ENCODE measurements at regions not wholly inside any gene's neighbourhood (a gene's known extent, or its start where the extent isn't known, plus 50 kb on each side); places are given as distances from the start of the nearest gene placed in this dataset.

DNA sequence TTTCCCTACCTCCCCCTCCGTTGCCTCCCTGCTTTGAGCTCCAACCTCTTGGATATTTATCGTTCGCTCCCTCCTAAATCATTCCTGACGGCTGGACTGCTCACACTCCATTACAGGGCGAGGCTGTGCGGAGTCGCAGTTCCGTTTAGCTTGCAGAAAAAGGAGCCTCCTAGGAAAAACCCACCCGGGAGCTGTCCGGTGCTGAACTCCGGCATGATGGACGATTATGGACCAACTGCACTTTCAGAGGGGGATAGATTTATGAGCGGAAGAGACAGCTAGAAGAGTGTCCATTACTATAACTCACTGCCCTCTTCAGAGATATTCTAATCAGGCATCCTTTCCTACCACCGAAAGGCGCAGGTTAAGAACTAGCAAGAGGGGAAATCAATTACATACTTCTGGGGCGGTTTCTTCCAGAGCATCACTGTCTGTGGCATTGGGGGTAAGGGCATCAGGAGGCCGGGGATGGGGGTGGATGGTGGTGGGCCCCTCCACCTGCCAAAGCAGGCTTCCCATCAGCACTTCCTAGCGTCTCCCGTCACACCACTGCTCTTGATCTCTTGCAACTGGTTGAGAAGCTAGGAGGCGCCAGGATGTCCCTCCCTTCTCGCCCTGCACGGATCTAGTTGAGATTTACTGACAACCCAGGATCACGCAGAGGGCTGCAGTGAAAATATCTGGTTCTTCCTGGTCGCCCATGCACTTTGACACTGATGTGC lies 251.2 kb downstream of the ENGASE start:
- no peak for DNase-seq (ENCODE audit: low read depth in 3 of 3, low spot score in 1 of 3)

DNA sequence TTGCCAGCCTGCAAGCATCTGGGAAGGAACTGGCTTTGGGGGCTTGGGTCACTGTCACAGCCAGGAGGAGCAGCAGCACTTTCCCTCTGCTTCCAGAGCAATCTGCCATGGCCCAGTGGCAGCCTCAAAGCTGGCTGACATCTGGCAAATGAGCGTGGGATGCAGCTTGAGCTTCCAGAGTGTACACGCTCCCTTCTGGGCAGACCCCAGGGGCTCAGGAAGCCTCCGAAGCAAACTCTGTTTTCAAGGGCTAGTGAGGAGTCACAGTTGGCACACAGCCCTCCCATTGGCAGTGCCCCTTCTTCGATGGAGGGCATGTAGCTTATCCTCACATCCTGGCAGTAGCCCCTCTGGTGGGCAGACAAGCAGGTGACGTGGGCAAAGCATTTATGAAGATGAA lies 249.6 kb downstream of the ENGASE start:
- DNase-seq (ENCODE audit: low read depth in 3 of 3, low spot score in 1 of 3) = no peak

DNA sequence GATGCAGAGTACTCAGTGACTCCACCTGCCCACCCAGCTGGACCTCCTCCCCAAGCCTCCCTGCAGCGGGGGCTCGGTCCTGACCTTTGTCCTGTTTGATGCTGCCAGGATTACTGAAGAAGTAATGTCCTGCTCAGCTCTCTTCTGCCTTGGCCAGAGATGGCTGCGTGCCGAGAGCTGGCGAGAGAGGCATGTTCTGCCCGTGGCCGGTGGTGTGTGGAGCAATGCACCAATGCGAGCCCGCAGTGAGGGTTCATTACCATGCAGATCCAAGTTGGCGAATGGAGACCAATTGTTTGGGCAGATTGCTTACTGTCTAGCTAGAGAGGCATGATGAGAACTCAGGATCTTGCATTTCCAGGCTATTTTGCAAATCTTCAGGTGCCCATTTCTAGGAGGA lies 248.9 kb downstream of the ENGASE start:
- no peak for DNase-seq (ENCODE audit: low read depth in 3 of 3, low spot score in 1 of 3)

DNA sequence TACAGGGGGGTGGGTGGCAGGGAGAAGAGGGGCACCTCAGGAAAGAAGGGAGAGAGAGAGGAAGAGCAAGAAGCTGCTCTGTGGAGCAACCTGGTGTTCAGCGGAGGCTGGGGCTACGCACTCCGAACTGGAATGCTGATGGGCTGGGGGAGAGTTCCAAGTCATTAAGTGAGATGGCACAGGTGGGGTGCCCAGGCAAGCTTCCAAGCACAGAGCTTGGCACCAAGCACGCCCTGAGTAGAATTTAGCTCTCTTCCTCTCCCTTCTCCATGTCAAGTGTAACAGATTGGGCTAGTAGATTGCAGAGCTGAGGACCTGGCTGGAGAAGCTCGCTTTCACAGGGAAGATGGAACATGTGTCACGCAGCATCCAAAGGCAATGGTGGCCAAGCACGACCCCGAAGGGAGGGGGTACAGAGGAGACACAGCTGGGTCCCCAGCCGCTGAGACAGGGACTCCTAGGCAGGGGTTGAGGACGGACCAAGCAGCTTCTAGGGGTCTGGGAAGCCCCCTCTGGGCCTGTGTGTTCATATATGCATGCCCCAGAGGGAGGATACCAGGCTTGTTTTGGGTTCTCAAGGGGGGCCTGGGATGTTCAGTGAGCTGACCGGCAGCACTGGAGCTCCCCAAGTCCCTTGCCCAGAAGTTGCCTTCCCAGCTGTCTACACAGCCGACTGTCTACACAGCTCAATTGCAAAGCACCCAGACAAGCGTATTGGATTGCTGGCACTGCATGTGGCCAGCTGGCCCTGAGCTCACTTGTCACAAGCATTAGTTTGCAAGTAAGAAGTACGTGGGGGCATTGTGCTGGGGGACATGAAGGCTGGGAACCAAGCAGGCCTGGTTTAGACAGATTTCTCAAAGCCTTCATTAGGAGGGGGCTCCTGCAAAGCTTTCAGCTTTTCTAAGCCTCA lies 247.8 kb downstream of the ENGASE start:
- no peak for DNase-seq (ENCODE audit: low read depth in 3 of 3, low spot score in 1 of 3)

DNA sequence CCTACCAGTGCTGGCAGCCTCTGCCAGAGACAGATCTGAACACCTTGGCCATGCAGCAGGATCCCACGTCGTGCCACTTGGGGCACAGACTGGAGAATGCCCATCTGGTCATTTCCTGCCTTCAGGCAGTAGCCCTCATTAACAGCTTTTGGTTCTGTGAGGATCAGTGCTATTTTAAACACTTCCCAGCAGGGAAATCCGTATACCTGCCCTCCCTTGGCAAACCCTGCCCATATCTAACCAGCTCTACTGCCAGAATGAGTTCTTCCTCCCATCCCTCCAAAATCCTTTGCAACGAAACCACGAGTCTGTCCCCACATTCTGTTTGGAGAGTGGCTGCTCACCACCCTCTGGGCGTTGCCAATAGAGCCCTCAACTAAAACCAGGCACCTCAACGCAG lies 245.7 kb downstream of the ENGASE start:
- DNase-seq (ENCODE audit: low read depth in 3 of 3, low spot score in 1 of 3) = no peak

DNA sequence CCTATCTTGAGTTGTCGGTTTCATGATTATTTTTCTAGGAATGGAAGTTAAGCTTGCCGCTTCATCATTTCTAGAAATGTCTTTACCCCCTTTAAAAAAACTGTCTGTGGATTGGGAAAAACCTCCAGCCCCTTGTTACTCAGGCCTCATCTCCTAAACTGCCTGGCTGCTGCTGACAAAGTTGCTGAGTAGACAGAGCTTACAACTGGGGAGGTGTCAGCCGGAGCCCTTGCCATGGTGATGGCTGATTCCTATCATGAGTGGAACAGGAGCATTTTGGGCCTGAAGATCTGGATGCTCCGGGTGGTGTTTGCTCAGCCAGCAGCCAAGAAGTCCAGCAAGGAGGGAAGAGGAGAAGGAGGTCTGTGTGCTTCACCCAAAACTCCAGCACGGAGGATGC lies 243.3 kb downstream of the ENGASE start:
- DNase-seq (ENCODE audit: low read depth in 3 of 3, low spot score in 1 of 3) = no peak

DNA sequence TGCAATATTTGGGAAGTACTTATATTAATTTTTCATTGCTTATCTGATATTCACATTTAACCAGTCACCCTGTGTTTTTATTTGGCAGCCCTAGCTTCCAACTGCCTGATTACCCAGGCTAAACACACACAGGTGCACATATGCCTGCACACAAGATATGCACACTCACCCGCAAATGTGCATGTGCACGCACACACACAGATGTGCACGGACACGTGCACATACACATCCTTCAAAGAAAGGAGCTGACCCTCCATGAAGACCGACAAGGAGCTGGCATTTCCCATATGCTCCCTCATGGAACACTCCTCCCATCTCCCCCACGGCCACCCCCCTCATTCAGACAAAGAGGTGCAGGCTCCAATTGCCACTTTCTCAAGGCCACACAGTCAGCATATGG lies 242.2 kb downstream of the ENGASE start:
- DNase-seq (ENCODE audit: low read depth in 3 of 3, low spot score in 1 of 3) = no peak

DNA sequence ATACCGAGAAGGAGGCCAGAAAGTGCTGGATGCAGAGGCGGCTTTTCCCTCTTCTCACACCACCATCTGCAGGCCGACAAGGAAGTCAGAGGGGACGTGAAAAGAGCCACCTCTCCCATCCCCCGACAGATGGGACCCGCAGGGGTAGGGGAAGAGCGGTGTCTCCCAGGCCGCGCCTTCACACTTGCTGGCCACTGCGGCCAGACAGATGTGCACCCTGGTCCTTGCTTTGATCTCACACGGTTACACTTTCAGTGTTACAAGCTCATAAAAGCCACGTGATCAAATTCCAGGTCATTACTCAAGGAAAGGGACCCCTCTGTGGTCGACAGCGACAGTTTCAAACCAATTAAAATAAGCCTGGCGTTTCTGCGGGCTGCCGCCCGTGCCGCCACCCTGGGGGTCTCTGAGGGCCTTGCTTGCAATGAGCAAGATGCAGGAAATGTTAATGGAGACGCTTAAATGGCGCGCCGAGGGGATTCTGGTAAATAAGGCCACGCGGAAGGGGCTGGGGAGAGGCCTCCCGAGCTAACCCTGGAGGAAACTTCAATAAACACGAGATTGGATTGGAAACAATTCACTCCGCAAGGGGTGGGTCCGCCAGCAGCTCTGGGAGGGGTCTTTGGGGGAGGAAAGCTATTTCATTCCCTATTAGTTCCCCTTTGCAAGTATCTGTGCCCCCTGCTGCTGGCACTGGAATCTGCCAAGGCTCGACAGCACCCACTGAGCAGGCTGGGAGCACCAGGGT lies 240.9 kb downstream of the ENGASE start:
- DNase-seq (ENCODE audit: low read depth in 3 of 3, low spot score in 1 of 3) = no peak

DNA sequence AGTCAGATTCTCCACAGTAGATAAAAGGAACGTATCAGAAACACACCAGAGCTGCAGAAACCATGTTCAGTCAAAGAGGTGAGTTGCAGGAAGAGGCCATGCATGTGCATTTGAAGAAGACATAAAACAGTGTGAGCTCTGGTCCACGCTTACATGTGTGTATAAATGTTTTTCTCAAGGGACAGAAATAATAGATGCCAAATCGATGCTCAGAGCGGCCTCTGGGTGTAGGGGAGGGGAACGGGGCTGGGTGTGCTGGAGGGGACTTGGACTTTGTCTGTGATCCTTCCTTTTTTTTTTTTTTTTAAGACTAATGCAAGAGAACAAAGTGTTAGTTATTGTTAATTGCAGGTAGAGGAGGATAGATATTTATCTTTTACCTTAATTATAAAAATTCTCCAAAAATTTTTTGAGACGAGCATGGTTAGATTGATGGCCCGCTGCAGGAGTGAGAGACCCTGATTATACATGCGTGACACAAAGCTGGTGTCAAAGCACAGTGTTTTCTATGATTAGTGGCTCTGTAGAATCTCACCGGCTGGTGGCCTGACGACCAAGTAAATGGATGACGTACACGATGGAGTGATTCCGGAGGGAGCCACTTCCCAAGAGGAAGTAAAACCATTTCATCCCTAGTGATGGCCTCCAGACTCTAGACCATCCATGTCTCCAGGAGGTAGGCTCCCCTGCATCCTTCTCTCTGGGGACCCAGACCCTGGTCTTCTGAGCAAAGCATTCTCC lies 240.2 kb downstream of the ENGASE start:
- DNase-seq (ENCODE audit: low read depth in 3 of 3, low spot score in 1 of 3) = no peak

DNA sequence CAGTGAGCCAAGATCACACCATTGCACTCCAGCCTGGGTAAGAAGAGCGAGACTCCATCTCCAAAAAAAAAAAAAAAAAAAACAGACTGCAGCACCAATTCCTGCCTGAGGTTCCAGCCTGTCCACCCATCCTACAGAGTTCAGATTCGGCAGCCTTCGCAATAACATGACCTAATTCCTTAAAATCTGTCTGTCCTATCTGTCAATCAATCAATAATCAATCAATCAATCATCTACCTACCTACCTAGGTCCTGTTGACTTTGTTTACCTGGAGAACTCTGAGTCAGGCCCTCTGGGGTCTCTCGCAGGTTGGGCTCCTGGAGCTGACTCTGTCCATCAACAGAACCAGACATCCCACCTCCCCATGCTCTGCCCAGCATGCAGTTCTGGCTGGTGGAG lies 236.7 kb downstream of the ENGASE start:
- no peak for DNase-seq (ENCODE audit: low read depth in 3 of 3, low spot score in 1 of 3)

DNA sequence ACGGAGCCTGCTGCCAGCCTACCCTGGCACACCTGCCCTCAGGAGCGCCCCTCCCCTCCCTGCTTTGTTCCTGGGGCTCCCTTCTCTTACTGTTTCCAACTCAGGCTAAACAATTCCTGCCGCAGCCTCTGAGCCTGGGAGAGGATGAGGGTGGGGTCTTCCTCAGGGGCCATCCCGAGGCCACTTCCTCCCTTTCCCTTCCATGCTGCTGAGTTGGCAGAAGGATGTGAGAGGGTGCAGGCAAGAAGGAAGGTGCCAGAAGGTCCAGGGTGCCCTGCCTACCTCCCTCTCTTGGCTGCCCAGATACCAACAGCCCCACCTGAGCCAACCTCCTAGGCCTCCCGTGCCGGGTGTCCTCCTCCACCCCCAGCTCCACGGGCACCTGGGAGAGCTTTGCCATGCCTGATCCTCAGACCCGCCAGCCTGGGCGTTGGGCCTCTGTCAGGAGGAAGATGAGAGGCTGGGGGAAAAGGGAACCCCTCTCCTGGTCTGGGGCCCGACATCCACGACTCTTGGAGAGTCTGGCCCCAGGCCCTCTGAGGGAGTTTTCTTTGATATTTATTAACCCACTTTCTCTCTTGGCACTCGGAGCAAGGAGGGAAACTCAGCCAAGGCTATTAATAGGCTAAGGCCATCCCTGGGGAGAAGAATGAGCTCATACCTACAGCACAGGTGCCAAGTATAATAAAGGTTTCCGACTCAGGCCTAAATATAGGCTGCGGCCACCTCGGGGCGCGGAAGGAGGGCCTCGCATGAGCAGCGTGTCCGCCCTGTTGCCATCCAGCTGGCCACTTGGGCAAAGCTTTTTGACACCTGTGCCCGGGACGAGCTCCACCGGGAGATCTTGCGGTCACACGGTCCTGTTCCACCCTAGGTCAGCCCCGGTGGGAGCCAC lies 232.0 kb downstream of the ENGASE start:
- no peak for DNase-seq (ENCODE audit: low read depth in 3 of 3, low spot score in 1 of 3)

DNA sequence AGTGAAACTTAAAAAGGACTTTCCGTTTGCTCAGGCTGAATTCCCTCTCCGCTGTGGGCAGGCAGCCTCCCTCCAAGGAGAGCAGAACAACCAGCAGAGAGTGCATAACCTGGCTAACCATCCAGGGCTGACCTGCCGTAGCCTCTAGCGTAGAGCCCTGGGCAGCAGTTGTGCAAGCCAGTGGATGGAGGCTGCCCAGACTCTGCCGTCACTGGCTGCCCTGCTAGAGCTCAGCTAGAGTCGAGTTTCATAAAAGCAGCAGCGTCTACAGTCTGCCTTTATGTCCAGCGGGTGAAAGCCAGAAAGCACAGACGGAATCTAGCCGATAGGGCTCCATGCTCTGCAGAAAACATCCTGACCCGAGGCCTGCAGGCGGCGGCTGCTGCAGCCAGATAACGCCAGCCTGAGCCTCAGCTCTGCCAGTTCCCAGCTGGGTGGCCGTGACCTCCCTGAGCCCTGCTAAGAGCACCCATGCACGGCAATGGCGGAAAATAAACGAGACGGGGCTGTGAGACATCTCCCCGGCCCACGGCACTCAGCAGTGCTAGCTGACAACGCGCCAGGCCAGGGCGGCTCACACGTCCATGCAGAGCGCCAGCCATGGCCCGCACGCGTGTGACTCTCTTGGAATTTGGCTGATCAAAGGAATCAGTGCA lies 231.3 kb downstream of the ENGASE start:
- no peak for DNase-seq (ENCODE audit: low read depth in 3 of 3, low spot score in 1 of 3)

DNA sequence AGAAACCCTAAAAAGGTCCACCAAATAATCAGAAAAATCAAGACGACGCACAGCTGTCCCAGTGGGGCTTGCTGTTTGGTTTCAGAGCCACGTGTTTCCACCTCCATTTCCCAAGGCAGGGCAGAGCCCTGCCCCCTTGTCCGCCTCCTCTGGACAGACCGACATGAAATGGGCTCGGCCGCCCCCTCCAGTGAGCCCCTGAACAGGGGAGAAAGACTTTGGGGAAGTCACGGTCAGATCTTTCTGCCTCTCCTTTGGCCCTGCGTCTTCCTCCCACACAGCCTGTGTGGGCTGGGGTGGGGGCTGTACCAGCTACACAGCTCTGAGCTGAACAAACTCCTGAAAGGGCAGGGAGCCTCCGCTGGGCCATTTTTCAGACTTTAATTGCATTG lies 230.7 kb downstream of the ENGASE start:
- DNase-seq (ENCODE audit: low read depth in 3 of 3, low spot score in 1 of 3) = no peak

DNA sequence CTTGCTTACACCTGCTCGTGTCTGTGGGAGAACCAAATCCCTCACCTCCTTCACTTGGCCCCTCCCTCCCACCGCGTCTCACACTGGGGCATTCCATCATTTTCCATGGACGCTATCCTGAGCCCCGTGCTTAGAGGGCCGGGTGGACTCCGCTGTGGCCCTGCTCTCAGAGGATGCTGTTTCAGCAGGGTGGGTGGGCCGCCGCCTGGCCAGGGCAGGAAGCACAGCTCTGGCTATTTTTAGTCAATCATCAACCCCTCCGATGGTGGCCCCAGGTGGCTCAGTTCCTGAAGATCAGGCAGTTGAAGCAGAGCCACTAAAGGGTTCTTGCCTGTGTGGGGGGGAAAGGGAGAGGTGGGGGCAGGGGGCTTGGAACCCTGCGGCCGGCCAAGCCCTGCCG lies 230.3 kb downstream of the ENGASE start:
- DNase-seq (ENCODE audit: low read depth in 3 of 3, low spot score in 1 of 3) = no peak

DNA sequence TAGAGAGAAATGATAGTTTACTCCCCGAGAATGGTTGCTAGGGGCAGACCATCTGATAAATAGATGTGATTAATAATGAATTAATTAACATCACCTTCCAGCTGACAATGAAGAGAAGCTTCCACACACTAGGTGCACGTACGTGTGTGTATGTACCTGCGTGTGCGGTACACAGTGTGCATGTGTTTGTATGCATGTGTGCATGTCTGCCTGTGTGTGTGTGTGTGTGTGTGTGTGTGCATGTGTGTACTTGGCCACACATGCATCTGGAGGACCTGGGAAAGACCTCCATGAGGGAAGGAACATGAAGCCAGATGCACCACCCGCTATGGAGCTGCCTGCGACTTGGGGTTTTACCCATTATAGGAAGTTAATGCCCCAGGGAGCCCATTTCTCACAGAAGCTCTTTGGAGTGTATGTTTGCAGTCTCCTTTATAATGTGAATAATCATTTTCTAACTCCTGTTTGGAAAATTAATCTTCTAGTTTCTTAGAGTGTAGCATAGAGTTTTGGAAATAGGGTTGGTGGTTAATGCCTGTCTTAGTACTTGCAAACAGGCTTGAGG lies 229.1 kb downstream of the ENGASE start:
- DNase-seq (ENCODE audit: low read depth in 3 of 3, low spot score in 1 of 3) = no peak

DNA sequence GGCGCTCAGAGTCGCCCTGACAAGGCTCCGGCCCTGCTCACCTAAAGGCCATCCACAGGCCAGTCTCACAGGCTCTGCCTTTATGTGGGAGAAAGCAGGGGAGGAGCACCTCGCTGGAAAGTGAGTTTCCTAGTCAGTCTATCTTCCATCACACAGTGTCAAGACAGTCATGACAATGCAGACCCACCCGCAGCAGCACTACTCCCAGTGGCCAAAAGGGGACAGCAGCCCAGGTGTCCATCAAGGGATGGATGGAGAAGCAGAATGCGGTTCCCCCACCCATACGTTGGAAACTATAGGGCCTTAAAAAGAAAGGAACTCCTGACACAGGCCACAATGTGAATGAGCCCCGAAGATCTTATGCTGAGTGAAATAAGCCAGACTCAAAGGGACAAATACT lies 226.8 kb downstream of the ENGASE start:
- no peak for DNase-seq (ENCODE audit: low read depth in 3 of 3, low spot score in 1 of 3)

DNA sequence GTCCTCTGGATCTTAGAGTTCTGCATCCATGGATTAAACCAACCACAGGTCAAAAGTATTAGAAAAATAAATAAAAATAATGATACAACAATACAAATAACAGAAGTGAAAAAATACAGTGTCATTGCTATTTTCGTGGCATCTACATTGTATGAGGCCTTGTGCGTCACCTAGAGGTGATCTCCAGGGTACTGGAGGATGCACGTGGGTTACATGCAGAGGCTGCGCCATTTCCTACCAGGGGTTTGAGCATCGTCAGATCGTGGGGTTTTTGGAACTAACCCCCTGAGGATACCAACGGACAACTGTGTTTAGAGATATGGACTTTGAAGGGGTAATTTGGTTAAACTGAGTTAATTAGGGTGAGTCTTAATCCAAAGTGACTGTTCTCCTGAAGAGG lies 224.7 kb downstream of the ENGASE start:
- no peak for DNase-seq (ENCODE audit: low read depth in 3 of 3, low spot score in 1 of 3)

DNA sequence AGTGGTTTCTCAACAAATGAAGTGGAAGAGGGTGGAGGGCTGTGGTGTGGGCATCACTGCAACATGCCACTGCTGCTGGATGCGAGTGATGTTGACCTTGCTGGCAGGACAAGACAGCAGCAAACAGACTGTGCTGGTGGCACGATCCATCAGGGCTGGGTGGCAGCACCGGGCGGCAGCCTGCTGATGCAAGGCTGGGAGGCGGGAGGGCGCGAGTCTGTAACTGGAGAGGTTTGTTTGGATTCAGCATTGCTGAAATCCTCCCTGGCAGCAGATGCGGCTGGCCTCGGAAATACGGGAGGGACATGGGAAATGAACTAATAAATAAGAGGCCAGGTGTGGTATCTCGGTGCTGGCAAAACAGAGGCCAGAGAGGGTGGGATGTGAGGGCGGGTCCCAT lies 224.2 kb downstream of the ENGASE start:
- DNase-seq (ENCODE audit: low read depth in 3 of 3, low spot score in 1 of 3) = no peak

DNA sequence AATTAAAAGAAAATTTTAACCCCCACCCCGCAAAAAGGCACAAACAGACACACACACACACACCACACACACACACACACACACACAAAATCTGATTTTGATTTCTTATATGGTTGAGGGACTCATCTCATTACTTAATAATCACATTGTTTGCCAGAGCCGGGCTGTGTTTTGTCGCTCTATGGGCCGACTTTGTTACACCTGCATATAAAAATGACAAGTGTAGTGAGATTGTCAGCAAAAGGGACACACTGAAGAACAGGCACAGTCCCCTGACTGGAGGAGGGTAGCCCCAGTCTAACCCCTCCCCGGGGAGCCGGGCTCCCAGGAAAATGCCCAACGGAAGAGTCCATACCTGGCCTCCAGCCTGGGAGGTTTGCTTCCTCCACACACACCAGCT lies 221.6 kb downstream of the ENGASE start:
- DNase-seq (ENCODE audit: low read depth in 3 of 3, low spot score in 1 of 3) = no peak
